ENCODE measurements at regions not wholly inside any gene's neighbourhood (a gene's known extent, or its start where the extent isn't known, plus 50 kb on each side); places are given as distances from the start of the nearest gene placed in this dataset.

GRCh38 chr1:94713472-94714141 lies 106.5 kb upstream of the SLC44A3 start:
- TF ChIP-seq CTCF (IDR thresholded peaks at IDR 0.05) (no peak), EZH2phosphoT487 (IDR thresholded peaks at IDR 0.05) (no peak)
